GM18505 (cell line): ENCODE measurements at regions not wholly inside any gene's neighbourhood (a gene's known extent, or its start where the extent isn't known, plus 50 kb on each side); places are given as distances from the start of the nearest gene placed in this dataset.

Experiments used
- ATAC-seq: cut with Tn5 transposase; IDR thresholded peaks from one replicate; pipeline ENCODE4 v1.9.1; 2021; ENCODE audit not compliant: unreplicated experiment
- POLR2A ChIP-seq: IDR thresholded peaks from 4 replicates; pipeline ENCODE4 v1.6.1; 2011; ENCODE audit warnings: borderline replicate concordance; ENCODE audit not compliant: insufficient read depth, insufficient read length; ENCODE audit errors: extremely low read depth

- ATAC-seq: no peak
- no peak for TF ChIP-seq POLR2A
Measured at GRCh38 chr17:79513206-79513605, 97.6 kb downstream of the RBFOX3 start.

- no peak for TF ChIP-seq POLR2A
- ATAC-seq: no peak
Measured at GRCh38 chr17:79511471-79511870, 99.4 kb downstream of the RBFOX3 start.

- no peak for TF ChIP-seq POLR2A
- no peak for ATAC-seq
Measured at GRCh38 chr17:79510071-79510470, 100.8 kb downstream of the RBFOX3 start.

- no peak for ATAC-seq
Measured at GRCh38 chr17:79509490-79509889, 101.4 kb downstream of the RBFOX3 start.

GRCh38 chr17:79509008-79509407, 101.8 kb downstream of the RBFOX3 start:
- TF ChIP-seq POLR2A: no peak
- ATAC-seq: no peak

More at GRCh38 chr17:79509490-79509889, 101.4 kb downstream of the RBFOX3 start:
- TF ChIP-seq POLR2A: no peak

GRCh38 chr17:79508291-79508716, 102.5 kb downstream of the RBFOX3 start:
- ATAC-seq: no peak
- no peak for TF ChIP-seq POLR2A

GRCh38 chr17:79506955-79507354, 103.9 kb downstream of the RBFOX3 start:
- no peak for ATAC-seq
- no peak for TF ChIP-seq POLR2A

GRCh38 chr17:79506150-79506870, 104.5 kb downstream of the RBFOX3 start:
- no peak for ATAC-seq
- no peak for TF ChIP-seq POLR2A

GRCh38 chr17:79505199-79505598, 105.7 kb downstream of the RBFOX3 start:
- ATAC-seq: no peak
- TF ChIP-seq POLR2A: no peak

- ATAC-seq: no peak
- TF ChIP-seq POLR2A: no peak
Measured at GRCh38 chr17:79504181-79504605, 106.7 kb downstream of the RBFOX3 start.

- ATAC-seq: no peak
- no peak for TF ChIP-seq POLR2A
Measured at GRCh38 chr17:79503126-79503839, 107.6 kb downstream of the RBFOX3 start.

GRCh38 chr17:79501910-79502309, 108.9 kb downstream of the RBFOX3 start:
- no peak for ATAC-seq
- no peak for TF ChIP-seq POLR2A

GRCh38 chr17:79500745-79501618, 109.9 kb downstream of the RBFOX3 start:
- TF ChIP-seq POLR2A: no peak
- no peak for ATAC-seq
